ENCODE measurements at regions not wholly inside any gene's neighbourhood (a gene's known extent, or its start where the extent isn't known, plus 50 kb on each side); places are given as distances from the start of the nearest gene placed in this dataset.
"Not testable (repeated sequence)": the region's sequence is repeated elsewhere in the genome, so short reads cannot be mapped to it uniquely, and the experiment has no call there.

DNA sequence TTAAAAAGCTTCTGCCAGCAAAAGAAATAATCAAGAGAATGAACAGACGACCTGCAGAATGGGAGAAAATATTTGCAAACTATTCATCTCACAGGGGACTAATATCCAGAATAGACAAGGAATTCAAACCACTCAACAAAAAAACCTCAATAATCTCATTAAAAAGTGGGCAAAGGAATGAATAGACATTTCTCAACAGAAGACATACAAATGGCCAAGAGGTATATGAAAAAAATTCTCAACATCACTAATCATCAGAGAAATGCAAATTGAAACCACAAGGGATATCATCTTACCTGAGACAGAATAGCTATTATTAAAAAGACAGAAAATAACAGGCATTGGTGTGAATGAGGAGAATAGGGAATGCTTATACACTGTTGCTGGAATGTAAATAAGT, 270.0 kb downstream of the DACT1 start:
- DNase-seq = no peak

DNA sequence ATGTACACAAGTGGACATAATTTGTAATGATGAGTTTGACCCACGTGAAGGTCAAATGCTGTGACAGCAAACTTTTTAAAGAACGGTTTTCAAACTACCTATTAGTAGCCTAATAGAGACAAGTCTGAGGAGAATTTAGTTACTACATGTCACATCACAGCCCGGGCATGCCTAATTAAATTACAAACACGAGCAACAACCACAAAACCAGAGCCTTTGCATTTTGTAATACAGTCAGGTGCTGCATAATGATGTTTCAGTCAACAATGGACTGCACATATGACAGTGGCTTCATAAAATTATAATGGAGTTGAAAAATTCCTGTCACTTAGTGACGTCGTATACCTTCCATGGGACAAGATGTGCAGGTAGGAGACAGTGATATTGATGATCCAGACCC, 274.5 kb downstream of the DACT1 start:
- DNase-seq = no peak

DNA sequence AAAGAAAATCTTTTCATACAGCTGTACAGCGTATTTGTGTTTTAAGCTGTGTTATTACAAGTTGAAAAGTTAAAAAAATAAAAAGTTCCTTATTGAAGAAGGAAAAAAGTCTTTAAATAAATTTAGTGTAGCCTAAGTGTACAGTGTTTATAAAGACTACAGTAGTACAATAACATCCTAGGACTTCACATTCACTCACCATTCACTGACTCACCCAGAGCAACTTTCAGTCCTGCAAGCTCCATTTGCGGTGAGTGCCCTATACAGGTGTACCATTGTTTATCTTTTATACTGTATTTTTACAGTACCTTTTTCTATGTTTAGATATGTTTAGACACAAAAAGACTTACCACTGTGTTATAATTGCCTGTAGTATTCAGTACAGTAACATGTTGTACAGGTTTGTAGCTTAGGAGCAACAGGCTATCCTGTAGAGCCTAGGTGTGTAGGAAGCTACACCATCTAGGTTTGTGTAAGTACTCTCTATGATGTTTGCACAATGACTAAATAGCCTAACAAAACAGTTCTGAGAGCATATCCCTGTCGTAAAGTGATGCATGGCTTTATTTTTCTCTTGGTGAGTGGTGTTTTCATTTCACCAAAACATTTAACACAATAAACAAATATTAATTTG, 275.2 kb downstream of the DACT1 start:
- no peak for DNase-seq

DNA sequence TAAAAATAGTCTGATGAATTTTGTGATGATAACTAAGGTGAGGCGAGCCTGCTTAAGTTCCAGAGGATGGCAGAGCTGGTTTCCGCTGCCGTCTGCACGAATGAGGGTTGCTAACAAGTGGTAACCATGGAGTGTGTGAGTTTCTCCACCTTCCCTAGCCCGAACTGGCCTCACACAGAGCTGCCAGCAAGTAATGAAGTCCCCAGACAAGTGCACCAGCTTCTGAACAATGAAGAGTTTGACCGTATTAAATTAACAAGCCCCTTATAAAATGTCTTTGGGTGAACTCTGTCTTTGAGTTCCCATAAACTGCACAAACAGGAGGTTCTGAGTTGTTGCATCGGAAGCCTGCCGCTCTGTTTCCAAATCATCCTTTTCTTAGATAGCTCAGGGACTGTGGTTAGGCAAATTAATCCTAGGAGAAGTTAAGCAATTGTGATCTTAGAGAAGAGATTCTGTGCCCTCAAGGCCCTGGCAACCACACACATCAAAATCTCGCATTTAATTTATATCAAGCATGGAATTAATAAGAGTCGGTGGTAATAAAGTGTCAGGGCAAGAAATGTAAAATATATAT, 274.1 kb upstream of the DAAM1 start:
- DNase-seq = no peak

DNA sequence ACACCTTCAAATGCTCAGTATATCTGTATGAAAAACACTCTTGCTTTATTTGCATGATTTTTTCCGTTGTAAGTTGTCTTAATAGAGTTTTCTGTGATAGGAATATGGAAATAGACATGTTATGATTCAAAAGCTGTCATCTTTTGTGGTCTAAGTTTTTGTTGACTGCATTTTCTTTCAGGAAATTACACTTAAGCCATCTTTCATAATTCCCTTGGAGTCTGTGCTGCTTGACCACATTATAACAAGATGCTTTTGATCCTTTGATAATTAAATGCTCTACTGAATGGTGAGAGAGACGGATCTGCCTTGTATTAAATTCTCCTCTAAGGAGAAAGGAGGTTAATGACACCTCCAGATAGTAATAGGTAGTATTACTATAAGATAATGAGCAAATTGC, 272.8 kb upstream of the DAAM1 start:
- no peak for DNase-seq

DNA sequence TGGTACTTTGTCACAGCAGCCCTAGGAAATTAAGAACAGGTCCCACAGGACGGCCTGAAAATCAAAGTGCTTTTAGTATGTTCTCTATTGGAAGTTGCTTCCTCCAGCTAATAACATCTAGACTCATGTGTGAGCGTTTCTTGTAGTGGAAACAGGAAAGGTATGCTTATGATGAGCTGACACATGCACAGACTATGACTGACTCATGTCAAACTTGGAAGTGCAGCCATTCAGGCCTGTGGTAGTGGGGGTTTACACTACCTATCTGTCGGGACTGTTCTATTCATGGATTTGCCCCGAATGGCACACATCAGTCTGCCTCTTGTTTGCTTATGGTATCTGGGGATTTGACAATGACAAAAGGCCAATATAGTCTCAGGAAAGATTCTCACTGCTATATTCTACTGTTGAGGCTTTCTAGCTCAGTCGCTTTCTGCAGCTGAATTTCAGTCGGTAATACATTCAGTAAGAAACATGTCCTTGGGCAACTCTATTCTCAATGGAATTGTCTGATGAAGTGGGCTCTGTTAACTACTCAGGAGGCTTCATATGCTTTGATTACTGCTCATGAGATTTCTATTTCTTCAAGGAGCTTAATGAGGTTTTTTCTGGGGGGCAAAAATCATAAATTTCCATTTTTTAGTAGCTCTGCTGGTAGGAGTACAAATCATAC, 270.3 kb upstream of the DAAM1 start:
- DNase-seq = no peak

DNA sequence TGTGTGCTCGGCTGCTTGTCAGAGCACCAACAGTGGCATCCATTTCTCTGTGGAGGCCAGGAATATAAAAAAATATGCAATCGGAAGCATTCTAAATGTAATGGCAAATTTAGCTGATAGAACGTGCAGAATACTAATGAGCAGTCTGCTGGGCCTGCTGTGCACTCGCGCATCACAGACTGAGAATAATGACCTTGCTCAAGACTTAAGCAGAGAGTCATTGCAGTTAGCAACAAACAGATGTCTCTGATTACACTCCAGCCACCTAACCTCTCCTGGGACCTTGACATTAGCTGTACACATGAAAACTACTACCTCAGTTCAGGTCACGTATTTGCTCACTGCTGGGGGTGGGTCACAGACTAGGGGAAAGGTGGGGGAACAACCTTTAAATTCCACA, 269.2 kb upstream of the DAAM1 start:
- DNase-seq = no peak

DNA sequence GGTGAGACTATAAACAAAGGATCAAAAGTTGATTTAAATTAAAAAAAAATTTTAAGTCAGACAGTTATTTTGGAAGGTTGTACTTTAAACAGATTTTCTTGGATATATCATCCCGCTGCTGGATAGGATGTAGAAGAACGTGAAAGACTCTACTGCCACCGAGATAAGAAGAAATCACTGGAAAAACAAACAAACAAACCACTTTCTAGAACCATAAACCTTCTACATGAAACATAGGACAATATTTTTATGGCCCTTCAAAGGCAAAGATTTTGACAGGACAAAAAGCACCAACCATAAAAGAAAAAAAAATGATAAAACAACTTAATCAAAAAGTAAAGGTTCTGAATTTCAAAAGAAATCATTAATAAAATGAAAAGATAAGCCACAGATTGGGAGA, 268.2 kb upstream of the DAAM1 start:
- no peak for DNase-seq

DNA sequence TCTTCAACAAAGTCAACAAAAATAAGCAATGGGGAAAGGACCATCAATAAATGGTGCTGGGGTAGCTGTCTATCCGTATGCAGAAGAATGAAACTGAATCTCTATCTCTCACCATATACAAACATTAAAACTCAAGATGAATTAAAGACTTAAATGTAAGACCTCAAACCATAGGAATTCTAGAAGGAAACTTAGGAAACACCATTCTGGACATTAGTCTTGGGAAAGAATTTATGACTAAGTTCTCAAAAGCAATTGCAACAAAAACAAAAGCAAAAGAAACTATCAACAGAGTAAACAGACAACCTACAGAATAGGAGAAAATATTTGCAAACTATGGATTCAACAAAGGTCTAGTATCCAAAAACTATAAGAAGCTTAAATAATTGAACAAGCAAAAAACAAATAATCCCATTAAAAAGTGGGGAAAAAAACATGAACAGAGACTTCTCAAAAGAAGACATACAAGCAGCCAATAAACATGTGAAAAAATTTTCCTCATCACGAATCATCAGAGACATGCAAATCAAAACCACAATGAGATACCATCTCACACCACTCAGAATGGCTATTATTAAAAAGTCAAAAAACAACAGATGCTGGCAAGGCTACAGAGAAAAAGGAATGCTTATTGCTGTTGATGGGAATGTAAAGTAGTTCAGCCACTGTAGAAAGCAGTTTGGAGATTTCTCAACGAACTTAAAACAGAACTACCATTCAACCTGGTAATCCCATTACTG, 266.1 kb upstream of the DAAM1 start:
- DNase-seq = not testable (repeated sequence)

DNA sequence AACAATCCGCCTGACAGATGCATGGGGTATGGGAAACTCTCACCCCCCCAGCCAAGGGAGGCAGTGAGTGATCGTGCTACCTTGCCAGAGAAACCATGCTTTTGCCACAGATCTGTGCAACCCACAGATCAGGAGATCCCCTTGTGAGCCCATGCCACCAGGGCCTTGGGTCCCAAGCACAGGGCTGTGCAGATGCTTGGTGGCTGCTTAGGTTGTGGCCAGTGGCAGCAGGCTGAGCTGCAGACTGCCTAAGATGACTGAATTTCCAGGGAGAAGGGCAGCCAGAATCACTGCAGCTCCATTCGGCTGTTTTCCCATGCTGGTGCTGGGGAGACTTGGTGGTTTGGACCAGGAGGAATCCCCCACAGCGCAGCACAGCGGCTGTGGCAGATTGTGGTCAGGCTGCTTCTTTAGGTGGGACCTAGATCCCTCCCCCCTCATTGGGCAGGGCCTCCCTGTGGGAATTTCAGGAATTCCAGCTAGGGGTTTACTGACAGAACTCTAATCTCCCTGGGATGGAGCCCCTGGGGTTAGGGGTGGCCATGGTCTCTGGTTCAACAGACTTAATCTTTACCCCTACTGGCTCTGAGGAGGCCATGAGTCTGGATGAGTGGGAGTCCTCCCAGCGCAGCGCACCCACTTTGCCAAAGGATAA, 264.6 kb upstream of the DAAM1 start:
- no peak for DNase-seq

DNA sequence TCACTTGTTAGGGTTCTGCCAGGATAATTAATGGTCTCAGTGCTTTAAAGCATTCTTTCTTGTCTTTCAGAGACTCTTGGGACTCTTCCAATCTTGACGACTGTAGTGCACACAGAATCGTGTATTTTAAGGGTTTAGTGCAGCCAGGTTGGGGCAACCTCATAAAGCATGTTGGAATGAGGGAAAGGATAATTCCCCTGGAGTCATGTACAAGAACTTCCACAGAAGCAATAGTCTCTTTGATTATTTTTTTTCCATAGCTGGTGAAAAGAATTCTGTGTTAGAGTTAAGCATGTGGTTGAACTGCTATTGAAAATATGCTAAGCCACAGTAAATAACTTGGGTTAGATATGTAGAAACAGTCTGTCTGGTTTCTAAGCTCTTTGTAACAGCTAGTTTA, 246.8 kb upstream of the DAAM1 start:
- DNase-seq = no peak

DNA sequence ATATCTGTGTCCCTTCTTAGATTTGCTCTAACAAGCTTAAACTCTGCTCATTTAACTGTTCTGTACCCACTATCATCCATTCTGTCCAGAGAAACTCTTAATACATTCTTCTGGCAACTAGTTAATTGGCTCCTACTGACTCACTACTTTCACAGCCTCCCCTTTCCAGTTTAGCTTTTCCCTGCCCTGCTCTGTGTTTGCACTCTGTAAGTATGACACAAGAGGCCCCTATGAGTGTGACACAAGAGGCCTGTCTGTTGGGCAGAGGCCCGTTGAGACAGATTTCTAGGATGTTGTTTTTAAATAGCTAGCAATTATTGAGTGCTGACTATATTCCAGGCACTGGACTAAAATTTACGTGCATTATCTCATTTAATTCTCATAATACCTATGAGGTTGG, 246.0 kb upstream of the DAAM1 start:
- DNase-seq = no peak

DNA sequence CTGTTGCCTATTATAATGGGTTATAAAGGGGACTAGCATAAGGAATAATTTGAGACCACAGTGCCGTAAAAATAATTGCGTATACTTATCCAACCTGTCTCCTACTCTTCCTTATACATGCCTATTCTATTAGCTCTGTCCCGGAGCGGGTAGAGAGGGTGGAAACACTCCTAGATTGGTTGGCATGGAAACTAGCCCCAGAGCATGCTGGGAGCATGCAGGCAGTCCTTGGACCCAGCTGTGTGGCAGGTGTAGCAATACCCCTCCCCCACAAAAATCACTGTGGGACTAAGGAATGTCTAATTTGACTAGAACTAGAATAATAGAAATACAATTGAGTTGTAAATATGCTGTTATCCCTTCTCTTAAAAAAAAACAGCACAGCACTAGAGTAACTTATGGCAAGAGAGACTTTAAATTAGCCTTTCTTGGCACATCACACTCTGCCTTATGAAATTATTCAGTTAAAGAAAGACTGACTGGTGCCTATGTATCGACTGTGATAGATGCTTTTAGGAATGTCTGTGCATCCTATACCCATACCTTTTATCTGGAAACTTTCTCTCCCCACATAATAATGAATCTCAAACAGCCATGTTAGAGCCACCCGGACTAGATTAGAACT, 244.0 kb upstream of the DAAM1 start:
- no peak for DNase-seq

DNA sequence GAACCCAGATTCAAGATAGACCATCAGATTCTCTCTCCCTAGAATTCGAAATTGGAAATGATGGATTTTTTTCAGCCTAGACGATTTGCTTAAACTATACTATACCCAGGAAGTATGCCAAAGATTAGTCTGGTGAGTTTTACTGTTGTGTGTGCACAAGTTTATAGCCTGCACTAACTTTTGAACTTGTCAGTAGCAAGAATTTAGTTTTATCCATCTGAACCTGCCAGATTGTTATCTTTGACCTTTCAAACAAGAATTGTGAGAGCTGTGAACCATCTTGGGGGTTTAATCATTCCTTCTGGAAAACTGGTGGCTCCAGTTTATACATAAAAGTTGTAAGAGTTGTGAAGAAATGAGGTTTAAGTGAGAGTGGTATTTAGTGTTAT, 243.5 kb upstream of the DAAM1 start:
- DNase-seq = no peak

DNA sequence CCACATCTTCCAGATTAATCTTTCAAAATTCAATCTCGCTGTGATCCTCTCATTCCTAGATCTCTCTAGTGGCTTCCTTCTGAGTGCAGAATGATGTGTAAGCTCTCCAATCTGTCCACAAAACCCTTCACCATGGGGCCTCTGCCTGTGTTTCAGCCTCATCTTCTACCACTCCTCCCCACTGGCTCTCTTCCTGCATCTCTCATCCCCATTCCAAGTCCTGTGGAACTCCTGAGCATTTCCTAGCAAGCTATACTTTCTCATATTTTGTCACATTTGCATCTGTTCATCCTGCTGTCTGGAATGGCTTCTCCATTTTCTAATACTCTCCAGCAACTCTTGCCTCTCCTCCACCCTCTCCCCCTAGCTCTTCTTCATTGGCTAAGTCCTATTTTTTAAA, 242.0 kb upstream of the DAAM1 start:
- no peak for DNase-seq

DNA sequence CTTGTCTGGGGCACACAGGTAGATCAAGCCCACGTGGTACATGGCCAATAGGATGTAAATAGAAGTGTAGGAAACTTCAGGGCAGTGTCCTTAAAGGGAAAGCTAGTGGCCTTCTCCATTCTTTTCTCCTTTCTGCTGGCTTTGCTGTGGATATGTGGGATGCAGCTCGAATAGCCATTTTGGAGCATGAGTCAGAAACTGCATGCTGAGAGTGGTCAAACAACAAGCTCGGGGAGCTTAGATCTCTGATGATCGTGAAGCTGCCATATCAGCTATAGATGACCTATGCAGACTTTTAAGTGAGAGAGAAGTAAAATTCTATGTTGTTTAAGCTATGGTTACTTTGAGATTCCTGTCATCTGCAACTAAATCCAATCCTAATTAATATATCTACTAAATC, 241.3 kb upstream of the DAAM1 start:
- DNase-seq = no peak

DNA sequence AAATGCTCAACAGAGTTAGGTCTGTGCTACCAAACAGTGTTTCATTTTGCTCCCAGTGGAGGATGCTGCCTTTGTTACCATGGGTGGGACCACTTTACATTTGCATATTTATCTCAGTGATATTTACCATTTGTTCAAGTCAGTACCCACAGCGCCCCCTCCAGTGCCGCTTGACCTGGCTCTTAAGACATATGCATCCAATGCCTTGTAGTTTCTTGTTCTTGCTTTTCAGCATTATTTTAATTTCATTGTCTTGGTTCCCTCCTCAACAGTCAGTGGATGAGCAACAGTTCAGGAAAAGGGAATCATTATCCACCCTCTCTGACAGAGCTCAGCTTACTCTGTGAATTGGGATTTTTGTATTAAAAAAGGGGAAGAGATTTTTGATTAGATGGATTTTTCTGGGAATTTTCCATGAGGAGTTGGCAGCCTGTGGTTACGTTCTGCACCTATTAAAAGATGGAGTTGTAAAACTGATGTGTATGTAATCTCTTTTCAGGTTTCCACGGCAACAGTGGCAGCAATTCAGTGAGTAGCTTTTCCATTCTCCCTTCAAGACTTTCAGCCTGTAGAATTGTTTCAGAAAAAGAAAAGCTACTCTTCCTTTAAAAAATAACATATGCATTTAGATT, 240.5 kb upstream of the DAAM1 start:
- no peak for DNase-seq

DNA sequence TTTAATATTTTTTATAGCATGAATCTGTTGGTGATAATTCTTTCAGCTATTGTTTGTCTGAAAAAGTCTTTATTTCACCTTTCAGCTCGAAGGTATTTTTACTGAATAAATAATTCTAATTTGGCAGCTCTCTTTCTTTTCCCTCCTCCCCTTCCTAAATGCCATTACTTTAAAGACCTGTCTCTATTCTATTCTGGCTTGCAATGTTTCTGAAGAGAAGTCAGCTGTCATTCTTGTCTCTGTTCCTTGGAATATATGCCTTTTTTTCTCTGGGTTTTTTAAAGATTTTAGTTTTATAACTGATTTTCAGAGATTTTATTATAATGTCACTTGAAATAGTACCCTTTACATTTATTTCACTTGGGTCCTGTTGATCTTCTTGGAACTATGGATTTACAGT, 237.9 kb upstream of the DAAM1 start:
- no peak for DNase-seq

DNA sequence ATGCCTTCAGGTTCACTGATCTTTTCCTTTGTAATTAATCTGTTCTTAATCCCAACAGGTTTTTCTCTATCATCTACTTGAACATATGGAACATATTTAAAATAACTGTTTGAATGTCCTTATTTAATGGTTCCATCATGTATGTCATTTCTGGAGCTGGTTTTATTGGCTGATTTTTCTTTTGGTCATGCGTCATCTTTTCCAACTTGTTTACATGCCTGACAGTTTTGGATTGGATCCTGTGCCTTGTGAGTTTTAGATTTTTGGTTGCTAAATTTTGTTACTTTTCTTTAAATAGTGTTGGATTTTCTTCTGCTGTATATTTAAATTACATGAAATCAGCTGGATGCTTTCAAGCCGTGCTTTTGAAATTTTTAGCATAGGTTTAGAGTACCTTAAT, 237.3 kb upstream of the DAAM1 start:
- no peak for DNase-seq

DNA sequence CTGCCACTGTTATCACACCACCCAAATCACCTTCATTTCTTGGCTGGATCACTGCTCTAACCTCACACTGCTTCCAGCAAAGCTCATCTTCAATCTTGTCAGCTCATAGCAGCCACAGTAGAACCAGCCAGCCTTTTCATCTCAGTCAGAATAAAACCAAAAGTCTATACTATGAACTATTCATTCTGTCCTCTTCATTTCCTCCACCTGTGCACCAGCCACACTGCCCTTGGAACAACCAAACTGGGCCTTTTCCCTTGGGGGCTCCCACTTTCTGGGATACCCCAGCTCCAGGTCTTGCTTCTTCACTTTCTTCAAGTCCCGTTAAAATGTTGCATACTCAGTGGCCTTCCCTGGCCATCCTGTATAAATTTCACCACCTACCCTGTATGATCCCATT, 234.4 kb upstream of the DAAM1 start:
- no peak for DNase-seq

DNA sequence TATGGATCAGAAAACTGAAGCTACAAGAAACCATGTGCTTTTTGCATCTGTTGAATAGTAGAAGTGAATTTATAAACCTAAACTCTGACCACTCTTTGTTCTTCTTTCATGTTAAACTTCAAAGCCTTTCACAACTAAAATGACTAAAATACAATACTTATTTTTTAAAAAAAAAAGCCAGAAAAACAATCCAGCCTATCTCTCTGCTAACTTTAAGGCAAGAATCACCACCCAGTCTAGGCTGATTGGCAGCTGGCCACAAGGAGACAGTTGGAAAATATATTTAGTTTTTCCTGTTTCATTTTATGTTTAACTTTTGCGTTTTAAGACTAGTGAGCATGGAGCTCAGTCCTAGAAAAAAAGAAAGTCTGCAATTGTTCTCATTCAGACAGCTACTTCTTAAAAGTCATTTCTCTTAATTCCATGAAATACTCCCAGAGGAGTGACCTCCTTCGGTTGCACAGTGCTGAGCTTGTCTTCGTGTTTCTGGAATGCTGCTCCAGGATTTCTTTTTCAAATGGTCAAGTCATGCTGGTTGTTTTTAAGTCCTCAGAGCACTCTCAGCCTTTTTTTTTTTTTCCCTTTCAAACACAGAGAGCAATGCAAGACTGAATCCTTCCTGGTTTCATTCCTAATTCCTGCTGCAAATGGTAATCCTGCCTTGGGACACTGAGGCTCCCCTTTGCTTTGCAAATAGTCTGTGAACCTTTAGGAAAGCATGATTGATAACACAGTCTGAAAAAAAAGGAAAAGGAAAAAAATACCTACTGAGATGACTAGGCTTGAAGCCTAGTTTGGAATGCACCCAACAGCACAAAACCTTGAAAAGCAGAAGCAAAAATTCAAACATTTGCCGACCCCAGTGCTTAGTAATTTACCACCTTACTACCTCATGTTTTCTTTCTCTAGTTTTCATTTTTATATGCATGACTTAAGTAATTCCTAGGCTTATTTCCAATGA, 233.3 kb upstream of the DAAM1 start:
- no peak for DNase-seq

Data from stimulated activated CD4-positive, alpha-beta T cell treated with anti-CD3 and anti-CD28 coated beads, Interleukin-4, amount 100 ng/mL, for 1 hour (primary cell).